ENCODE measurements at regions not wholly inside any gene's neighbourhood (a gene's known extent, or its start where the extent isn't known, plus 50 kb on each side); places are given as distances from the start of the nearest gene placed in this dataset.
"Not testable (repeated sequence)": the region's sequence is repeated elsewhere in the genome, so short reads cannot be mapped to it uniquely, and the experiment has no call there.

- H3K79me2 ChIP-seq (ENCODE audit: insufficient read depth, low read length), result no peaks in the 10 kb centered on the region
- no peaks in the 10 kb centered on the region for H4K20me1 ChIP-seq (ENCODE audit: insufficient read depth, low read length)
- H3K27me3 ChIP-seq (ENCODE audit: insufficient read depth, low read length), result no peaks in the 10 kb centered on the region
- H3K4me1 ChIP-seq (ENCODE audit: insufficient read depth, low read length, severe bottlenecking), result no peaks in the 10 kb centered on the region
- H3K4me3 ChIP-seq (ENCODE audit: low read depth, low read length, poor library complexity, severe bottlenecking), result no peak overlapping the region
- H3K9ac ChIP-seq (ENCODE audit: low read length), result no peak overlapping the region
- no peak overlapping the region for H3K27ac ChIP-seq (ENCODE audit: low read depth, low read length, poor library complexity, severe bottlenecking)
- no peaks in the 10 kb centered on the region for H3F3A ChIP-seq (ENCODE audit: insufficient read depth, low read length)
- H3K36me3 ChIP-seq (ENCODE audit: insufficient read depth, low read length), result no peaks in the 10 kb centered on the region
- H3K9me2 ChIP-seq (ENCODE audit: low read depth, low read length), result no peaks in the 10 kb centered on the region
- H2AFZ ChIP-seq (ENCODE audit: low read length), result no peak overlapping the region
- TF ChIP-seq CTCF (IDR thresholded peaks at IDR 0.05; ENCODE audit: low read length), result peak; percentile 45
- no peak for TF ChIP-seq EZH2 (IDR thresholded peaks at IDR 0.05; ENCODE audit: borderline replicate concordance, low read length)
- H3K4me2 ChIP-seq (ENCODE audit: low read length), result no peak overlapping the region
- no peaks in the 10 kb centered on the region for H3K9me3 ChIP-seq (ENCODE audit: low read length)
Measured at GRCh38 chr13:37960427-37960826, 90.9 kb upstream of the TRPC4 start.

DNA sequence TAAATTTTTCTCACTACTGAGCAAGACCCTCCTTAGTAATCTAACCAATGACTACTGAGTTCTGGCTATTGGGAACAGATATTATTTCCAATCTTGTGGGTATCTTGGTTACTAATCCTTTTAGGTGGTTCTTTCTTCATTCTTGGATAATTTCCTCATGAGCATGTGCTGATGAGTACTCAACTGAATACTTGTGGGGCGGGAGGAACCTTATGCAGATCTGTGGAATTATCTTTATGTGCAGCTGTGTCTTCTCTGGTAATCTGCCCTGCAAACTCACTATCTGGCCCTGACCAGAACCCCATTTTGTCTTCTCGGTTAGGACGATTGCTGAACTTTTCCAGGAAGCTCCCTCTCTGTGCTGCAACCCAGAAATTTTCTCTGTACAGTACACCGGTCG lies 89.7 kb upstream of the TRPC4 start:
- Histone ChIP-seq H3K4me2 (ENCODE audit: low read length) (no peak overlapping the region), H3K4me3 (ENCODE audit: low read depth, low read length, poor library complexity, severe bottlenecking) (no peak overlapping the region), H3K4me1 (ENCODE audit: insufficient read depth, low read length, severe bottlenecking) (no peaks in the 10 kb centered on the region), H3K9me3 (ENCODE audit: low read length) (no peaks in the 10 kb centered on the region), H3F3A (ENCODE audit: insufficient read depth, low read length) (no peaks in the 10 kb centered on the region), H3K27ac (ENCODE audit: low read depth, low read length, poor library complexity, severe bottlenecking) (no peak overlapping the region), H2AFZ (ENCODE audit: low read length) (no peak overlapping the region), H3K9ac (ENCODE audit: low read length) (no peak overlapping the region), H3K79me2 (ENCODE audit: insufficient read depth, low read length) (no peaks in the 10 kb centered on the region), H3K27me3 (ENCODE audit: insufficient read depth, low read length) (no peaks in the 10 kb centered on the region), H3K36me3 (ENCODE audit: insufficient read depth, low read length) (no peaks in the 10 kb centered on the region), H4K20me1 (ENCODE audit: insufficient read depth, low read length) (no peaks in the 10 kb centered on the region), H3K9me2 (ENCODE audit: low read depth, low read length) (no peaks in the 10 kb centered on the region)
- TF ChIP-seq EZH2 (IDR thresholded peaks at IDR 0.05; ENCODE audit: borderline replicate concordance, low read length) (no peak), CTCF (IDR thresholded peaks at IDR 0.05; ENCODE audit: low read length) (no peak)

DNA sequence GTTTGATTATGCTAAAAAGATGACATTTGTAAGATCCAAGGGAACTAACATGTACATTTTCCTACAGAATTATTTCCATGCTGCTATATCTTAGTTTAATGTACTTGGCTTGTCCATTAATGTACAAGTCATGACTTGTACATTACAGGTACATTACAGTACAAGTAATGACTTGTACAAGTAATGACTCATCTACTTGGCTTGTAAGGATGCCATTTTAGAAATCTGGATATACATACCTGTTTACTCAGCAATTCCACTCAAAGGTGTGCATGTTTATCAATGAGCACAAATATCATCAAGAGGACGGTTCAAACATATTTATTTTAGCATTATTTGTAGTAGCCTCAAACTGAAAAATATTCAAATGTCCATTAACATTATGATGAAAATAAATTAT lies 87.0 kb upstream of the TRPC4 start:
- Histone ChIP-seq H3K4me2 (ENCODE audit: low read length) (no peak overlapping the region), H3K9ac (ENCODE audit: low read length) (no peak overlapping the region), H3F3A (ENCODE audit: insufficient read depth, low read length) (no peaks in the 10 kb centered on the region), H3K4me3 (ENCODE audit: low read depth, low read length, poor library complexity, severe bottlenecking) (no peak overlapping the region), H3K27ac (ENCODE audit: low read depth, low read length, poor library complexity, severe bottlenecking) (no peak overlapping the region), H3K4me1 (ENCODE audit: insufficient read depth, low read length, severe bottlenecking) (no peaks in the 10 kb centered on the region), H3K9me3 (ENCODE audit: low read length) (no peaks in the 10 kb centered on the region), H3K36me3 (ENCODE audit: insufficient read depth, low read length) (no peaks in the 10 kb centered on the region), H3K27me3 (ENCODE audit: insufficient read depth, low read length) (no peaks in the 10 kb centered on the region), H2AFZ (ENCODE audit: low read length) (no peak overlapping the region), H3K79me2 (ENCODE audit: insufficient read depth, low read length) (no peaks in the 10 kb centered on the region), H3K9me2 (ENCODE audit: low read depth, low read length) (no peaks in the 10 kb centered on the region), H4K20me1 (ENCODE audit: insufficient read depth, low read length) (no peaks in the 10 kb centered on the region)
- no peak for TF ChIP-seq CTCF (IDR thresholded peaks at IDR 0.05; ENCODE audit: low read length)
- TF ChIP-seq EZH2 (IDR thresholded peaks at IDR 0.05; ENCODE audit: borderline replicate concordance, low read length), result no peak

GRCh38 chr13:37954597-37954996 lies 85.0 kb upstream of the TRPC4 start:
- not testable (repeated sequence) for H3K9me3 ChIP-seq (ENCODE audit: low read length); H3K27me3 ChIP-seq (ENCODE audit: insufficient read depth, low read length); H3K27ac ChIP-seq (ENCODE audit: low read depth, low read length, poor library complexity, severe bottlenecking); H2AFZ ChIP-seq (ENCODE audit: low read length); H3K4me3 ChIP-seq (ENCODE audit: low read depth, low read length, poor library complexity, severe bottlenecking); H3K9me2 ChIP-seq (ENCODE audit: low read depth, low read length); H3K4me1 ChIP-seq (ENCODE audit: insufficient read depth, low read length, severe bottlenecking); H3K36me3 ChIP-seq (ENCODE audit: insufficient read depth, low read length); H3K9ac ChIP-seq (ENCODE audit: low read length); H3K4me2 ChIP-seq (ENCODE audit: low read length); H3F3A ChIP-seq (ENCODE audit: insufficient read depth, low read length); H4K20me1 ChIP-seq (ENCODE audit: insufficient read depth, low read length); H3K79me2 ChIP-seq (ENCODE audit: insufficient read depth, low read length)

Data from OCI-LY1 (cell line).